HG03521 (cell line): ENCODE measurements at regions not wholly inside any gene's neighbourhood (a gene's known extent, or its start where the extent isn't known, plus 50 kb on each side); places are given as distances from the start of the nearest gene placed in this dataset.

ENCODE experiments used
- ATAC-seq: cut with Tn5 transposase; IDR thresholded peaks from one replicate; pipeline ENCODE4 v1.9.1; 2021; ENCODE audit warnings: mild to moderate bottlenecking, moderate library complexity; ENCODE audit not compliant: unreplicated experiment

DNA sequence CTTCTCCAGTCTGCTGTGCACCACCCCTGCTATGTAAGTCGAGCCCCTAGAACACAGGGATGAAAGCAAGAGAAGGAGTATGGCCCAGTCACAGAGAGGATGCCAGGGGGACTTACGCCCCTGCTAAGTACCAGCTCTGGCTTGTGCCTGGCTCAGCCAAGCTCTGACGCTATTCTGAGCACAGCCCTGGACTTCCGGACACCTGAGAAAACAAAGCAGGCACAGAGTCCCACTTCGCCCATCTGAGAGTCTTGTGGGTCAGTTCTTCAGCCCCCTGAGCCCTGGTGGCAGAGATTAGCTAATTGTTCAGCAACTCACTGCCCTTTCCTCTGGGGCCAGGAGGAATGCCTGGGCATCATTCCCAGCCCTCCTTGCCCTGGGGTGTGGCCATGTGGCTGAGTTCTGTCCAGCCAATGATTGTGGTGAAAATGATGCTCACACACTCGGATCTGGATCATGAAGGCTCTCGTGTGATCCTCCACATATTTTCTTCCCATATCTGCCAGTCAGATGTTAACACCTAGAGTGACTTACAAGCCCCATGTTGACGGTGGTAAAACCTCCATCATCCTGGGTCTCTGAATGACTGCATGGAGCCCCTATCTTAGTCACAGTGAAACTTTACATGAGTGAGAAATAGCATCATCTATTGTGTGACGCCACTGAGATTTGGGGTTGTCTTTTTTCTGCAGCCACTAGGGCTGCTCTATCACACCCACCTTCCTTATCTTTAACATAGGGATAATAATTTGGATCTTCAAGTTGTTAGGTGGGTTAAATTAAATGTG is 105.7 kb downstream of the TPRA1 start:
- ATAC-seq: no peak

DNA sequence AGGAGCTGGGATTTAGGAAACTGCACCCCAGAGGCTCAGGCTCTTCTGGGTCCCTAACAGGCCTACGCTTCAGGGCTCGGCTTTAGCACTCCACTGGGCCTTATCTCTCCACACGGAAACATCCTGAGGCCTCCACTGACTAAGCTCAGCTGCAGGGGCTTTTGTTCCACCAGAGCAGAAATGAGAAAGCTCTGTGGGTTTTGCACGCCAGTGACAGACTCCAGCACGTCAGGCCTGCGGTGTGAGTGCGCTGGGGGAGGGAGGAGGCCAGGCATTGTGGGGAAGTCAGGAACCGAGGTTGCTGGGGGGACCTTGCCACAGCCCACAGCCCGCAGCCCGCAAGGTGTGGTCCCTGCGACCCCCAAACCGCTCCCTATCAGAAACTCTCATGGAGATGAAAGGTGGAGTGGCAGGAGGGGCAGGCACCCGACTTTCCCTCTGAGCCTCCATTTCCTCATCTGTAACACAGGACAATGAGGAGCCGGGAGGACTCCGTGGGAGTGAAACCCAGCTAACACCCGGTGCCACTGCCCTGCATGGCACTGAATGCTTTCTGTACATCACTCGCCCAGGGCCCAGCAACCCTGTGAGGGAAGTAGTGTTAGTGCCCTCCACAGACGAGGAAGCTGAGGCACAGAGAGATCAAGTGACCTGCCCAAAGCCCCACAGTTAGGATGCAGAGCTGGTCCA is 106.5 kb downstream of the TPRA1 start:
- peak; percentile 91 for ATAC-seq

DNA sequence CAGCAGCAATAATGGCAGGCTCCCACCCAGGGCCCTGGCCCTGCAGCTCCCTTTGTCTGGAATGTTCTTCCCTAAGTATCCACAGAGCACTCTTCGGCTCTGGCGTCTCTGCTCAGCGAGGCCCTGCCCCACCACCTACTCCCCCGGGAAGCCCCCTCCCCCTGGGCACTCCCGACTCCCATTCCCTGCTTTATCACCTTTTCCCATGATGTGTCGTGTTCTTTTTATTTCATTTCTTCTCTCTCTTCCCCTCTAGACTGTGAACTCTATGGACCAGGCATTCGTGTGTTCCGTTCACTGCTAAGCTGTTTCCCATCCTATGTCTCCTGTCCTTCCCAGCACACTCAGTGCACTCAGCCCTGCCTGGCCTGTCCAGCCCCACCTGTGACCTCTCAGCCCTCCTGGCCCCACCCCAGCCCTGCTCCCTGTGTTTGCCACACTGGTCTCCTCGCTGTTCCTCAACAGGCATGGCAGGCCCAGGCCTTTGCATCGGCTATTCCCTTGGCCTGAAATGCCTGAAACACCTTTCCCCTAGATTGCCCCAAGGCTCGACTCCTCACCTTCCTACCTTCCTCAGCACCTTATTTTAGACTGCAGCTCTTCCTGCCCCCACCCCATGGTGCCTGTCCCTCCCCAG is 107.4 kb downstream of the TPRA1 start:
- no peak for ATAC-seq

DNA sequence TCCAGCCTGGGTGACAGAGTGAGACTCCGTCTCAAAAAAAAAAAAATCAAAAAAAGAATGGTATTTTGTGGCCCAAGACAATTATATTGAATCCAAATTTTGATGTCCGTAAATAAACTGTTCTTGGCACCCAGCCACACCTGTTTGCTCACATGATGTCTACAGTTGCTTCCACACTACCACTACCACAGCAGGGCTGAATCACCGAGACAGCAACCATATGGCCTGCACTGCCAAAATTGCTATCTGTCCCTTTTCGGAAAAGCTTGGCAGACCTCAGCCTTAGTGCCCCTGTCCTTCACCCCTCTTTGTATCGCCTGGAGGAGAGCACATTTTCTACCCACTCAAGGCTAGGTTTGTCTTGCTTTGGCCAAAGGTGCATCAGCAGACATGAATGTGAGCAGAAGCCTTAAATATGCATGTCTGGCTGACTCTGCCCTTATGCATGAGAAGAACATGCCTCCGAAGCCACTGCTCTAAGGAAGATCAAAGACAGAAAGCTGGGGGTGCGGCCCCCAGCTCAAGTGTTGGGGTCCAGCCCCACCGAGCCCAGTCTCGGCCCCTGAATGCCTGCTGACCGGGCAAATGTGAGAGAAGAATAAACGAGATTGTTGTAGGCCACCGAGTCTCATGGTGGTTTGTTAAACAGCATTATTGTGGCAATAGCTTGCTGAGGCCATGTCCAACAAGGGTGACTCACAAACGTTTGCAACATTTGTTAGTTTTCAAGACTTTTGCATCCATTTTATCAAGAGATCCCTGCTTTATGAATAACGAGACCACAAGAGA is 108.1 kb downstream of the TPRA1 start:
- ATAC-seq: no peak

DNA sequence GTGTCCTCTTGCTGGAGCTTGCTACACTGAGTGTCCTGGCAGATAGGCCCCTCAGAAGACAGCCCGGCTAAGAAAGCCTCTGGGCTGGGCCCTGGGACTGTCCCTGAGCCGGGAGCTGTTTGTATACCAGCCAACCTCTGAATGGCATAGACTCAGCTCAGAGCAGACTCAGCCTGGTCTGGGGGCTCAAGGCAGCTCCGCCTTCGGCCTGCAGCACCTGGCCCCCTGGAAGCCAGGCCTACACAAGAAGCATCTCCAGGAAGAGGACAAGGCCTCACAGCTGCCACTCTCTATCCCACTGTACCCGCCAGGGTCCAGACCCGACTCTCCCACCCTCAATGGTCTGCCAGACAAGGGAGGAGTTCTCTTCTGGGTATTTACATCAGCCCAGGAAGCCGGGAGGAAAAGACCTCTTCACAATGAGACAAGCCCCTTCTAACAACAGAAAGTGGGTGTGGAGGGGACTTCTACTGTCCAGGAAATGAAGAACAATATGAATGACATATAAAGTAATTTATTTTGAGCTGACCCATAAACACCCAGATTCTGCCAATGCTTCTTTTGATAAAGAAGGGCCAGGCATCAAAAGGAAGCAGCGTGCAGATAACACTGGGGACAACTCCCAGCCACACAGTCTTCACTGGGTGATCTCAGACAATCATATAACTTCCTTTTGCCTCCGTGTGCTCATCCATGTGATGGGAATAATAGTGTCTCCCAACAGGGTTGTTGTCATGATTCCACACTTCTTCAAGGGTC is 110.2 kb downstream of the TPRA1 start:
- no peak for ATAC-seq

DNA sequence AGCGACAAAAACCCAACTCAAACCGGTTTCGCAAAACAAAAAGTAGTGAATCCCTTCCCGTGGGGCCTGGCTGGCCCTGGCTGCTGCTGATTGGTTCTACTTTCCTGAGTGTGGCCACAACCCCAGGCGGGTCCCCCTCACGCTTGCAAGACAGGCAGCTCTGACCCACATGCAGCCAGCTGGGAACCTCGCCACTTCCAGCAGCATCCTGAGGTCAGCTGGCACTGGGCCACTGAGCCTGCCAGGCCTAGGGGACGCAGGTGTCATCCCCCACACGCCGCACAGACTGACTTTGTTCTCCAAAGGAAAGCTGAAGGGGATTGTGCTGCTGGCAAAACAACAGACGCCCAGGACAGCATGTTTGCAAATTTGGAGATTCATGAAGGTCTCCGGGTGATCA is 111.1 kb downstream of the TPRA1 start:
- ATAC-seq: no peak

DNA sequence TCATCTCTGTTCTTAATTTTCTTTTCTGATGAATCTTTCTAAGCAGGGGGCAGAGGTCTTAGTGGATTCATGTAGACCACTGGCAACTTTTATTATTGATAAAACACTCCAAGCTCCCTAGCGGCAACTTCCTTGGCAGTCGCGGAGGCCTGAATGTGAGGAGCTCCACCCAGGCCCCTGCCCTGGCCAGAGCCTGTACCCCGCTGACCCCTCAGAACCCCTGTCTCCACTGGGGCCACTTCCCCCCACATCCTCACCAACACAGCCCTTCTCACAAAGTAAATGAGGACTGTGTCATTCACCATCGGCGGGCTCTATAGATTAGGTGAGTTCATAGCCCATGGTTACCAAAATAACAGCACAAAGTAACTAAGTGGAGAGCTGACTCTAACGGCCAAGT is 111.6 kb downstream of the TPRA1 start:
- no peak for ATAC-seq

DNA sequence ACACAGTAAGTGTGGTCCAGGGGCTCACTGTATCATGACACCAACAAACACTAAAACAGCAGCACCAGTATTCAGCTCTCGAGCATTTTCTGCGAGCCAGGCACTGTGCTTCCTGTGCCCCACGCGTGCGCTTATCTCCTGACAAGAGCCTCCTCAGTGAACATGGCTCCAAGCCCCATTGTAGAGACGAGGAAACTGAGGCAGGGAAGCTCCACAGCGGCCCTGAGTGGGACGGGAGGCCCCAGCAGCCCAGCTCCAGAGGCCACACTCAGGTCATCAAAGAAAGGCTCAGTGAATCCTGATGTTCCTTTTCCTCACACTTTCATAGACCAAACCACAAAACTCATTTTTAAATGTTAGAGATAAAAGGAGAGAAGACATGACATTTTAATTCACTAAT is 113.1 kb downstream of the TPRA1 start:
- no peak for ATAC-seq

DNA sequence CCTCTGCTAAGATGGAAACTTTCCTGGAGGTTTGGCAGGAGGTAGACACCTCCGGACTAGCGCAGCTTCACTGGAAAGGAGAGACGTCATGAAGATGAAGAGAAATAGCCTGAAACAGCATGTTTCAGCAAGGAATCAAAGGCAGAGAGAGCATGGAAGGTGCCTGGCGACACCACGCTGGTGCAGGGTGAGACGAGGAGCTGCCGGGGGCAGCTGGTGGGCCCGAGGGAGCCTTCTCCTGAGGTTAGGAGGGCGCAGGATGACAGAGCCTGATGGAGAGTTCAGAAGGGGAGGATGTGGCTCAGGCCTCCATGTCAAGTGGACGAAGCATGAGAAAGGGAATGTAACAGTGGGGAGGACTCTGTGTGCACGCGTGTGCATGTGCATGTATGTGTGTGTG is 113.6 kb downstream of the TPRA1 start:
- no peak for ATAC-seq

DNA sequence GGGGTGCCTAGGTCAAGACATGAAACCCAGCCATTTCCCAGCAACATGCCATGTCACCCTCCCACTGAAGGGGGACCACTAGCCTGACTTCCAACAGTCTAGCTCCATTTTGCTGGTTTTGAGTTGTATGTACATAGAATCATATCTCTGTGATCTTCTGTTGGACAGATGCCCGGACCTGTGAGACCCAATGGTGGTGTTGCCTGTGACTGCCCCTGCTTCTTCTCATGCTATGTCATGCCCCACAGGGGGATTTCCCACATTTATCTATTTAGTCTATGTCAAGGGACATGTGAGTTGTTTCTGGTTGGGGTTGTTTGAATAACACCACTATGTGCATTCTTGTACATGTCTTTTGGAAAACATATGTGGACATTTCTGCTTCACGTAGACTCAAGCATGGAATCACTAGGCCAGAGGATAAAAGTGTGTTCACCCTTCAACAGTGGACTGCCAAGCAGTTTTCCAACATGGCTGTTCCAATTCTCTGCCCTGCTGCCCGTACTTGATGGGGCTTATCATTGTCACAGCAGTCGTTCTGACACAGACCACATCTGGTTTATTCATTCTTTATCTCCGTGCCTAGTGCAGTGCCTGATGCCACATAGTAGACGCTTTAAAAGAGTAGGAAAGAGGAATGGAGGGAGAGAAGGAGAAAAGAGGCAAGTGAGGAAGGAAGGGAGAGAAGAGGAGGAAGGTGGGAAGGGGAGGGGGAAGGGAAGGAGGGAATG is 114.4 kb downstream of the TPRA1 start:
- no peak for ATAC-seq

DNA sequence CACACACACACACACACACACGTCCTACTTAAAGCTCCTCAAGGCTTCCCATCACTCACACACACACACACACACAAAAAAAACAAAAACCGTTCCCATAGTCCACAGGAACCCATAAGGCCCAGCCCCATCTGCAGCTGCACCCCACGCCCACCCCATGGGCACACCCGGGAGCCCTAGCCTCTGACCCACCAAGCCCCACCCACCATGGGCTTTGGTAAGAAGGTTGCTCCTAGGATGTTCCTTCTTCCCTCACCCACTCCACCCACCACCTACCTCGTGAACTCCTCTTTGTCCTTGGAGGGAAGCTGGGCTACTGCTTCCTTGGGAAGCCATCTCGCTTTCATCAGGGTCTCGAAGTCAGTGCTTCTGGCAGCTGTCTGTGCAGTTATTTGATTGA is 115.1 kb downstream of the TPRA1 start:
- ATAC-seq: no peak

DNA sequence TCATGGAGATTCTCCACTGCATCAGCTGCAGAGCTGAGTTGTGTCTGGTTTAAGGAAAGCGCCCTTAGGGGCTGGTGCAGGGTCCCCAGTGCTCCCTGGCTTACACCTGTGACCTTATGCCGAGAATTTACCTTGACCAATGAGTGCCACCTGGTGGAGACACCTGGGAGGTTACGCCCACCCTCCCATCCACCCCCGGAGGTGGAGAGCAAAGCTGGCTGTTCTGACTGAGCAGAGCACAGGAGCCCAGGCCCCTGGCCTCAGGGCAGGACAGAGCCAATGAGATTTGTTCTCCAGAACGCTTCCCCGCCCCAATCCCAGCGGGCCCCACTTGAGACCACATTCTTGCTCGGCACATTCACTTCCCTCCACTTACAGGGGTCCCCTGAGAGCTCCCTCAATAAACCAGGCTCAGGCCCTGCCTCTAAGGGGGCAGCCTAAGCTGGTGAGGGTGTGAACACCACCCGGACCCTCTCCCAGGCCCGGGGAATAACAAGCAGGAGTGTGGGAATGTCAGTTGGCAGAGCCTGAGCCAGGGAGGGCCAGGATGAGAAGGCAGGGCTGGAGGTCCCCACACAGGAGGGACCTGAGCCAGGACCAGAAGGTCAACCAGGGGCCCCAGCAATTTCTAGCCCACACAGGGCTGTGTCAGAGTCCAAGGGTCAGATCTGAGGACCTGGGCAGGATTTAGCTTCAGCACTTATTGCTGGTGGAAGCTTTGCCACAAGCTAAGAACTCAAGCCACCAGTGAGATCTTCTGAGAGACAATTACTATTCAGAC is 117.1 kb downstream of the TPRA1 start:
- ATAC-seq: no peak

DNA sequence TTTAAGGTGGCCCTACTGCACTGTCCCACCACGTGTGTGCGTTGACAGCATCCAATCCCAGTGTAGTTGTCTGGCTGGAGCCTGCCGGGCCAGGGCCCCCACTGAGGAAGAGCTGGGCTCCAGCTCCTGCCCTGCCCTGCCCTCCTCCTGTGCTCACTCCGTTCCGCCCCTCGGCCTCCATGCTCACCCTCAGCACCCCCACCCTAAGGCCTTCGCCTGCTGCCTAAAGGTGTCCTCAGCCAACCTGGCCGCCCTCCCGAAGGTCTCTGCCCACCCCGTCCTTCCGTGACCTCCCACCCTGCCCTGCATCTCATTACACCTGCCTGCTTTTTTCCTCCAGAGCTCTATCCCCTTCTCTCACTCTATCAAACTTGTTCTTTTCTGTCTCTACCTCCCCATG is 118.0 kb downstream of the TPRA1 start:
- ATAC-seq: no peak

DNA sequence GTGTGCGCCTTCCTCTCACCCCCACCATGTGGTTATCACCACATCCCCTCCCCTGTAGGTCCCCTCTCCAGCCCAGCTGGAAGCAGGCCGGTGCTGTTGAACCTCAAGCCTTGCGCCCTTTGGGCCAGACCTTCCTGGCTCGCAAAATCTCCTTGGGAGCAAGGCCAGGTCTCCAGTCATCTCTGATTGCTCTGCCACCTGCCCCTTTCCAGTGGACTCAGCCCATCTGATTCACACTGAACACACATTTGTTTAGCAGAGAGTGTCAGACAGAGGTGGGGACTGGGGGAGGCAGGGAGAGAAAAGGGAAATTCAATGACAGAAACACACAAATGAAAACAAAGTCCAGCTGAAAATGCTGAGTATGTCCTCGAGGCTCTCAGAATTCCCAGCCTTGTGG is 119.4 kb downstream of the TPRA1 start:
- ATAC-seq: no peak

DNA sequence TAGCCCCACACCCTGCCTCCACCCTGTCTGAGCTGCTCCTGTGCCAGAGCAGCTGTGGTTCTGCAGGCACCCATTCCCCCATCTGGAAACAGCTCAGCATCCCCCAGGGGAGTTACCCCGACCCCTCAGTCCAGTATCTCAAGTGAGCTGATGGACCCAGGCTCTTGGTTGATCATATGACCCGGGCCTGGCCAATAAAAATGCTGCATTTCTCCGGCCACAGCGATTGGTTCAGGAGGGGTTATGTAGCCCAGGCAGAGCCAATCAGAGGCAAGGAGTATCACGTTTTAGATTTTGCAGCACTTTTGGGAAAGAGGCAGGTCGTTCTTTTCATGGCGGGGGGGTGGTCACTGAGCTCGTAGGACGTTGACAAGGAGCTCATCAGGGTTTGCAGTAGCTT is 120.8 kb downstream of the TPRA1 start:
- ATAC-seq: no peak

DNA sequence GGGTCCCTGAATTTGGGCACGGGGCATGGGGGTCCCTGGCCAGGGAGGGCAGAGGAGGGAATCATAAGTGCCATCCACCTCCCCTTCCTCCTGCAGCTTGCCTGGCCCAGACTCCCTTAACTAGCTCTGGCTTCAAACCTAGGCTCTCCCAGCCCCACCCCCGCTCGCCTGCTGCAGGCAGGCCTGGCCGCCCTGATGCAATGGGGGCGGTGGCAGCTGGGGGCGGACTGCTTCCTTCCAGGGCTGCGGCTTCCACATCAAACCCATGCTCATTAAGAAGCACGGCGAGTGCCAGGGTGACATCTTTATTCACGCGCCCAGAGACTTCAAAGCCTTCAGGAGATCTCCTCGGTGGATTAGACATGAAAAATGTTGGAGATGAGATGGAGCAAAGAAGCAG is 123.1 kb downstream of the TPRA1 start:
- no peak for ATAC-seq

DNA sequence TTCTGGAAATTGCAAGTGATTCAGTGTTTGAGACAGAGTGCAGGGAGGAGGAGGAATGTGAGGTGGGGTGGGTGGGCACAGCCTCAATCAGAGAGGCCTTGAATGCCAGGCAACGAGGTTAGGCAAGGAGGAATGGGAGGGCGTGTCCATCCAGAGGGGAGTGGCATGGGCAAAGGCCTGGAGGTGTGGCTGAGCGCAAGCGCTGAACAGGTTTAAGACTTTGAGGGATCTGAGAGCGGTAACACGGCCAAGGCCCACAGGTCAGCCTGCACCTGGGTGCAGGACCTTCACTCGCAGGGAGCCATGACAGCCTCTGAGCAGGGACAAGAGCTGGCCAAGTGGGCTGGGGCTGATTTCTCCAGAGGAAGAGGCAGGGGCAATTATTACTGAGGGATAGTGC is 125.9 kb downstream of the TPRA1 start:
- no peak for ATAC-seq

DNA sequence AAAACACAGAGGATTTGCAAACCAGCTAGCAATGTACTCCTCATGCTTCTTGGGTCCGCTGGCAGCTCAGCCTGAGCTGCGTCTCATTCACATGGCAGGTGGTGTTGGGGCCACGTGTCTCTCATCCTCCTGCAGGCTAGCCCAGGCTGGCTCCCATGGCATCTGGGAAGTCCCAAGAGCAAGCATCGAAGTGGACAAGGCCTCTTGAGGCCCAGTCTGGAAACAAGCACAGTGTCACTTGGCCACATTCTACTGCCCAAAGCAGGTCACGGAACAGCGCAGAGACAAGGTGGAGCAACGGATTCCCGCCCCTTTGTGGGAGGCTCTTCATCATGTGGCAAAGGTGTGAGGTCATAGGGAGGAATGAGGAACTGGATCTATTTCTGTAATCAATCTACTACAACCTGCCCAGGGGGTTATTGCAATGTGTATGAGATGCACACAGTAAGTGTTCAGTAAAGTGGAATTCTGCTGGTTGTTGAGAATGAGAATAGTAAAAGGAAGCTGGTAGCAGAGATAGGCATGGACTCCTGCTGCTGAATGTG is 128.3 kb downstream of the TPRA1 start:
- no peak for ATAC-seq
